Ovary (tissue), 7 donors: ENCODE measurements at regions not wholly inside any gene's neighbourhood (a gene's known extent, or its start where the extent isn't known, plus 50 kb on each side); places are given as distances from the start of the nearest gene placed in this dataset.

Experiments used
- DNase-seq, 5 donors: peaks; one replicate each; pipeline ENCODE4 v3.0.0-alpha.2; 2019 to 2020
- H3K27ac ChIP-seq, 2 donors: fragments of 200-600 bp; one replicate each; pipeline versions ENCODE4 v1.5.1 to v1.8.0; 2019 to 2022
- H3K27me3 ChIP-seq: fragments of 200-600 bp; one replicate; pipeline ENCODE4 v1.8.0; 2022
- H3K36me3 ChIP-seq: fragments of 200-600 bp; sonication (generic); one replicate; pipeline ENCODE4 v1.5.1; 2019
- H3K4me1 ChIP-seq: one replicate; pipeline ENCODE4 v1.8.1; 2013; ENCODE audit warnings: mild to moderate bottlenecking, moderate library complexity; ENCODE audit not compliant: insufficient read depth
- H3K4me3 ChIP-seq: fragments of 200-600 bp; sonication (generic); one replicate; pipeline ENCODE4 v1.5.1; 2017
- H3K9me3 ChIP-seq, 2 donors: fragments of 200-600 bp in 1 of 2; sonication (generic) in 1 of 2; one replicate each; pipeline versions ENCODE4 v1.5.1 to v1.8.1; 2013 to 2019; ENCODE audit warnings: mild to moderate bottlenecking in 1 of 2, moderate library complexity in 1 of 2
- CTCF ChIP-seq, 3 donors: fragments of 450-650 bp in 2 of 3; fragments of 200-600 bp in 1 of 3; IDR thresholded peaks; one replicate each; pipeline versions ENCODE4 v1.5.1 to v1.8.0; 2016 to 2022; ENCODE audit warnings: antibody characterized with exemption in 3 of 3, mild to moderate bottlenecking in 1 of 3
- EP300 ChIP-seq: sonication (generic); formaldehyde crosslinking; IDR thresholded peaks from one replicate; pipeline ENCODE4 v1.6.1; 2017; ENCODE audit warnings: antibody characterized with exemption
- POLR2A ChIP-seq: fragments of 450-650 bp; IDR thresholded peaks from one replicate; pipeline ENCODE4 v1.6.1; 2017; ENCODE audit warnings: antibody characterized with exemption, mild to moderate bottlenecking, moderate library complexity
- WGBS, 3 donors: extraction: QIAGEN DNeasy Blood & Tissue Kit in 1 of 3; methylation state at CpG; one replicate each; pipeline versions ENCODE4 v1.1.5 to v1.1.7; 2013 to 2017; 5-methylcytosine and 5-hydroxymethylcytosine counted together
- intact Hi-C, 4 donors: fragments of 100-400 bp; cut with DNase I; formaldehyde crosslinking; loops; one replicate each; pipeline versions ENCODE4 v1.11.0 to v1.15.1; 2022 to 2023
- donor health status: DM: no; HTN: no; CAD: no; lungs with moderate emphysema.
- donor health status: DM: no; HTN: no; CAD: no.
- donor health status: Bipolar disorder and iron deficiency.
- donor health status: DM: no; HTN: no; CAD: no.
- donor health status: DM: yes; HTN: yes; CAD: no.

GRCh38 chr4:72857787-72858186, 211.7 kb downstream of the COX18 start:
- H3K4me3 ChIP-seq, result no peak overlapping the region
- H3K27me3 ChIP-seq, result no peaks in the 10 kb centered on the region
- no peaks in the 10 kb centered on the region for H3K36me3 ChIP-seq
- intact Hi-C loops, result no loop called here
- H3K9me3 ChIP-seq, result no peaks in the 10 kb centered on the region
- H3K4me1 ChIP-seq, result peaks cover 2% of the 10 kb centered on the region
- H3K27ac ChIP-seq, result no peak overlapping the region
- DNase-seq, result no peak
- TF ChIP-seq CTCF (IDR thresholded peaks at IDR 0.05), result no peak
- TF ChIP-seq POLR2A, result no peak
- TF ChIP-seq EP300, result no peak
- 6 to 12% (median 7%) methylated on average over 2 of the region's 2 CpGs for WGBS, 3 donors

- Histone ChIP-seq H3K4me1 (peaks cover 2% of the 10 kb centered on the region), H3K9me3 (no peaks in the 10 kb centered on the region), H3K27ac (no peak overlapping the region), H3K36me3 (no peaks in the 10 kb centered on the region), H3K4me3 (no peak overlapping the region), H3K27me3 (no peaks in the 10 kb centered on the region)
- no peak for DNase-seq
- TF ChIP-seq CTCF (IDR thresholded peaks at IDR 0.05), result no peak
- no peak for TF ChIP-seq EP300
- TF ChIP-seq POLR2A, result no peak
- intact Hi-C loops, result no loop called here
- 19 to 54% (median 34%) methylated on average over 1 of the region's 1 CpG for WGBS, 3 donors
These were observed 212.3 kb downstream of the COX18 start for GRCh38 chr4:72857216-72857615.

DNA sequence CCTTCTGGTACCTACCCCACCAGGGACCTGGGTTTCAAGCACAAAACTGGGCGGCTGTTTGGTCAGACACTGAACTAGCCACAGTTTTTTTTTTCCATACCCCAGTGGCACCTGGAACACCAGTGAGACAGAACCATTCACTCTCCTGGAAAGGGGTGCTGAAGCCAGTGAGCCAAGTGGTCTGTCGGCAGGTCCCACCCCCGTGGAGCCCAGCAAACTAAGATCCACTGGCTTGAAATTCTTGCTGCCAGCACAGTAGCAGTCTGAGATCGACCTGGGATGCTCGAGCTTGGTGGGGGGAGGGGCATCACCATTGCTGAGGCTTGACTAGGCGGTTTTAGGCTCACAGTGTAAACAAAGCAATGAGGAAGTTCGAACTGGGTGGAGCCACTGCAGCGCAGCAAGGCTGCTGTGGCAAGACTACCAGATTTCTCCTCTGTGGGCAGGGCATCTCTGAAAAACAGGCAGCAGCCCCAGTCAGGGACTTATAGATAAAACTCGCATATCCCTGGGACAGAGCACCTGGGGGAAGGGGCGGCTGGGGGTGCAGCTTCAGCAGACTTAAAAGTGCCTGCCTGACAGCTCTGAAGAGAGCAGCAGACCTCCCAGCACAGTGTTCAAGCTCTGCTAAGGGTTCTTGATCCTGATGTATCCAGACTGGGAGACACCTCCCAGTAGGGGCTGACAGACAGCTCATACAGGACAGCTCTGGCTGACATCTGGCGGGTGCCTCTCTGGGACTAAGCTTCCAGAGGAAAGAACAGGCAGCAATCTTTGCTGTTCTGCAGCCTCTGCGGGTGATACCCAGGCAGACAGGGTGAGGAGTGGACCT, 223.0 kb downstream of the COX18 start:
- no peaks in the 10 kb centered on the region for H3K36me3 ChIP-seq
- TF ChIP-seq CTCF (IDR thresholded peaks at IDR 0.05), result no peak
- H3K27me3 ChIP-seq, result no peaks in the 10 kb centered on the region
- H3K4me3 ChIP-seq, result no peak overlapping the region
- no peak for DNase-seq
- WGBS, 3 donors, result 61 to 67% (median 62%) methylated on average over 12 of the region's 12 CpGs
- no peaks in the 10 kb centered on the region for H3K9me3 ChIP-seq
- H3K4me1 ChIP-seq, result no peaks in the 10 kb centered on the region
- no peak overlapping the region for H3K27ac ChIP-seq
- intact Hi-C loops, result no loop called here

DNA sequence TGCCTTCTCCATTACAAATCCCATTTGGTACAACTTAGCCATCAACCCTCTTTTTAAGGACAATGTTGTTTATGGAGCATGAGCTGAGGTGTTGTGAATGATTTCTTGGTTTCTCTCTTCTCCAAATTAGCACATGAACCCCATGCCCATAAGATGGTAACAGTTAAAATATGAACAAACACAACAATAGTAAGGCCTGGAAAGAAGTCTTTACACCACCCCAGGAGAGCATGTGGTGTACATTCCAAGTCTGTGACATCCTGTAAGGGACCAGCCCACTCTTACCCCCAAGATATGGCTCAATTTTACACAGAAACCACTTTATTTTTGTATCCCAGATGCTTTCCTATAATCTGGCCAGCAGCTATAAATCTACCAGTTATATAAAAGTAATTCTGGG, 226.1 kb downstream of the COX18 start:
- DNase-seq, result no peak

More for the DNA sequence above, 226.1 kb downstream of the COX18 start:
- H3K4me1 ChIP-seq, result no peaks in the 10 kb centered on the region
- no peaks in the 10 kb centered on the region for H3K27me3 ChIP-seq
- intact Hi-C loops, result no loop called here
- no peak overlapping the region for H3K4me3 ChIP-seq
- H3K9me3 ChIP-seq, result no peaks in the 10 kb centered on the region
- no peak overlapping the region for H3K27ac ChIP-seq
- H3K36me3 ChIP-seq, result no peaks in the 10 kb centered on the region
- TF ChIP-seq CTCF (IDR thresholded peaks at IDR 0.05), result no peak
- TF ChIP-seq EP300, result no peak
- TF ChIP-seq POLR2A, result no peak
